ENCODE measurements at regions not wholly inside any gene's neighbourhood (a gene's known extent, or its start where the extent isn't known, plus 50 kb on each side); places are given as distances from the start of the nearest gene placed in this dataset.
A peak's percentile ranks its signal among the peaks of the same experiment; 100 is the strongest.

DNA sequence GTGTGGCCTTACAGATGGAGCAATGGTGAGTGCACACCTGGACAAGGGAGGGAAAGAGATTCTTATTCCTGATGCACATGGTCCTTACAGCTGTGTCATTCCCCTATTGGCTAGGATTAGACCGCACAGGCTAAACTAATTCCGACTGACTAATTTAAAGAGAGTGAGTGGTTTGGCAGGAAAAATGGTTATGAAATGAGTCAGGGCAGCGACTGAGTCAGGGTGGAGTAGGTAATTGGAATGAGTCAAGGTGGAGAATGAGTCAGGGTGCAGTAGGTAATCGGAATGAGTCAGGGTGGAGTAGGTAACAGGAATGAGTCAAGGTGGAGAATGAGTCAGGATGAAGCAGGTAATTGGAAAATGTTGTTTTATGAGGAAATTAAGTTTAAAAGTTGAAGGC, 1353.7 kb upstream of the LRRTM1 start:
- no peaks in the 10 kb centered on the region for H3K9me2 ChIP-seq (replicated peaks; ENCODE audit: low read length)
- ATAC-seq (peak; percentile 92), DNase-seq (peak; percentile 98)
- peaks cover 5% of the 10 kb centered on the region for H3F3A ChIP-seq (ENCODE audit: low read length, unreplicated experiment)
- no TSS peak for BruUV-seq (replicated peaks)
- peak overlapping the region; percentile 65 for H3K9ac ChIP-seq (ENCODE audit: low read length)
- no peaks in the 10 kb centered on the region for H3K27me3 ChIP-seq (ENCODE audit: low read length)
- peaks cover 19% of the 10 kb centered on the region for H3K4me1 ChIP-seq (ENCODE audit: insufficient read depth, low read length)
- TF ChIP-seq, protein P1, sequence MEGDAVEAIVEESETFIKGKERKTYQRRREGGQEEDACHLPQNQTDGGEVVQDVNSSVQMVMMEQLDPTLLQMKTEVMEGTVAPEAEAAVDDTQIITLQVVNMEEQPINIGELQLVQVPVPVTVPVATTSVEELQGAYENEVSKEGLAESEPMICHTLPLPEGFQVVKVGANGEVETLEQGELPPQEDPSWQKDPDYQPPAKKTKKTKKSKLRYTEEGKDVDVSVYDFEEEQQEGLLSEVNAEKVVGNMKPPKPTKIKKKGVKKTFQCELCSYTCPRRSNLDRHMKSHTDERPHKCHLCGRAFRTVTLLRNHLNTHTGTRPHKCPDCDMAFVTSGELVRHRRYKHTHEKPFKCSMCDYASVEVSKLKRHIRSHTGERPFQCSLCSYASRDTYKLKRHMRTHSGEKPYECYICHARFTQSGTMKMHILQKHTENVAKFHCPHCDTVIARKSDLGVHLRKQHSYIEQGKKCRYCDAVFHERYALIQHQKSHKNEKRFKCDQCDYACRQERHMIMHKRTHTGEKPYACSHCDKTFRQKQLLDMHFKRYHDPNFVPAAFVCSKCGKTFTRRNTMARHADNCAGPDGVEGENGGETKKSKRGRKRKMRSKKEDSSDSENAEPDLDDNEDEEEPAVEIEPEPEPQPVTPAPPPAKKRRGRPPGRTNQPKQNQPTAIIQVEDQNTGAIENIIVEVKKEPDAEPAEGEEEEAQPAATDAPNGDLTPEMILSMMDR (conservative IDR thresholded peaks at IDR 0.05; ENCODE audit: low read depth, low read length): no peak
- TF ChIP-seq EZH2 (IDR thresholded peaks at IDR 0.05; ENCODE audit: low read length, unreplicated experiment) (no peak), EZH2phosphoT487 (IDR thresholded peaks at IDR 0.05; ENCODE audit: borderline replicate concordance, low read length) (no peak)
- H3K9me3 ChIP-seq (ENCODE audit: low read length): no peaks in the 10 kb centered on the region
- H3K36me3 ChIP-seq (ENCODE audit: low read depth, low read length): no peaks in the 10 kb centered on the region
- H3K27ac ChIP-seq (ENCODE audit: low read length): peak overlapping the region; percentile 92
- H3K79me2 ChIP-seq (ENCODE audit: low read length): no peaks in the 10 kb centered on the region
- no peaks in the 10 kb centered on the region for H4K20me1 ChIP-seq (ENCODE audit: low read length)
- ChIA-PET CTCF (no interaction called here), POLR2A (ENCODE audit: unreplicated experiment) (no interaction called here)
- H2AFZ ChIP-seq (ENCODE audit: low read length): no peak overlapping the region
- H3K4me3 ChIP-seq (ENCODE audit: low read length): no peak overlapping the region
- intact Hi-C loops (cut with micrococcal nuclease): loop anchor here (5.0 to 10.0 kb wide), 4 partner anchors 111 to 651 kb away; no protein-coding TSS in a partner anchor
- H3K4me2 ChIP-seq (ENCODE audit: low read length): peak overlapping the region; percentile 7; the same call in 1 of the 2 replicates

DNA sequence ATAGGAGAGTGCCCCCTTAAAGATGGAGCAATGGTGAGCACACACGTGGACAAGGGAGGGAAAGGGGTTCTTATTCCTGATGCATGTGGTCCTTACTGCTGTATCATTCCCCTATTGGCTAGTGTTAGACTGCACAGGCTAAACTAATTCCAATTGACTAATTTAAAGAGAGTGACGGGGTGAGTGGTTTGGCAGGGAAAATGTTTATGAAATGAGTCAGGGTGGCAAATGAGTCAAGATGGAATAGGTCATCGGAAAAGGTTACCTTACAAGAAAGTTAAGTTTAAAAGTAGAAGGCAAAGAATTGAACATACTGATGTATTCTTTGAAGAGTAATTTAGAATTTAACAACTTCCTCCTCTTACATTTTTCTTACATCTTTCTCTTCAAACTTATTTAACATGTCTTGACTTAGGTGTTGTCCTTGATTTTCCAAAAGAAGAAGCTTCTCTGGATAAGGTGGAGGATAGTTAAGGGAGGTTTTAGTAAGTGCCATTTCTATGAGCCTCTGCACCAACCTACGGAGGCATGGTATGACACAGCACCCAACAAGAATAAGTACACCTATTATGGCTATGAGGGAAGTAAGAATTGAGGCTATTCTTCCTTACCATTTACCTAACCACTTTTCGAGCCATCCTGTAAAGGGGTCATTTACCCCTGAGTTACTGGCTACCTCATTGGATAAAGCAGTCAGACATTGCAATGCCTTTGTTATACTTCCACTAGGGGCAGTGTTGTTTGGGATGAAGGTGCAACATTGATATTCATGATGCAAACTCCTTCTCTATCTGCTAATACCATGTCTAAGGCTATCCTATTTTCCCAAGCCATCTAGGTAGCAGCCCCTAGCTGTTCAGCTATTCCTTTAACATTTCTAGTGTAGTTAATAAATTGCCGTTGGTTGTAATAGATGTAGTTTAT, 1345.8 kb upstream of the LRRTM1 start:
- no peak overlapping the region for H2AFZ ChIP-seq (ENCODE audit: low read length)
- POLR2A ChIA-PET (ENCODE audit: unreplicated experiment): no interaction called here

More for the DNA sequence above, 1345.8 kb upstream of the LRRTM1 start:
- Histone ChIP-seq H3F3A (ENCODE audit: low read length, unreplicated experiment) (no peaks in the 10 kb centered on the region), H3K4me3 (ENCODE audit: low read length) (no peak overlapping the region), H3K9ac (ENCODE audit: low read length) (peak overlapping the region; percentile 37; the same call in 1 of the 2 replicates), H3K27ac (ENCODE audit: low read length) (peak overlapping the region; percentile 90), H4K20me1 (ENCODE audit: low read length) (no peaks in the 10 kb centered on the region), H3K27me3 (ENCODE audit: low read length) (no peaks in the 10 kb centered on the region), H3K4me1 (ENCODE audit: insufficient read depth, low read length) (peaks cover 27% of the 10 kb centered on the region), H3K79me2 (ENCODE audit: low read length) (no peaks in the 10 kb centered on the region), H3K9me2 (replicated peaks; ENCODE audit: low read length) (no peaks in the 10 kb centered on the region), H3K9me3 (ENCODE audit: low read length) (no peaks in the 10 kb centered on the region), H3K36me3 (ENCODE audit: low read depth, low read length) (0 out of 2 replicates have a peak, but pooled peaks cover 3% of the 10 kb centered on the region), H3K4me2 (ENCODE audit: low read length) (peak overlapping the region; percentile 55)
- ATAC-seq (peak; percentile 79), DNase-seq (peak; percentile 91)
- BruUV-seq (replicated peaks): TSS peak; percentile 50
- TF ChIP-seq EZH2phosphoT487 (IDR thresholded peaks at IDR 0.05; ENCODE audit: borderline replicate concordance, low read length) (no peak), EZH2 (IDR thresholded peaks at IDR 0.05; ENCODE audit: low read length, unreplicated experiment) (no peak)
- TF ChIP-seq, protein P1 (conservative IDR thresholded peaks at IDR 0.05; ENCODE audit: low read depth, low read length): peak; percentile 48
- CTCF ChIA-PET: no interaction called here
- intact Hi-C loops (cut with micrococcal nuclease): loop anchor here (10.0 kb wide), 2 partner anchors 244 to 556 kb away; no protein-coding TSS in a partner anchor
